Common myeloid progenitor, CD34-positive (primary cell): ENCODE measurements at regions not wholly inside any gene's neighbourhood (a gene's known extent, or its start where the extent isn't known, plus 50 kb on each side); places are given as distances from the start of the nearest gene placed in this dataset.

Experiments used
- CTCF ChIA-PET: fragments of 350-600 bp; sonication (Branson Sonifier 250); formaldehyde crosslinking; loops from one replicate; lab custom pipeline; 2021; ENCODE audit warnings: antibody characterized with exemption; lab: Charles Lee
- POLR2A ChIA-PET: fragments of 350-600 bp; sonication (Branson Sonifier 250); formaldehyde crosslinking; loops from one replicate; lab custom pipeline; 2021; ENCODE audit warnings: antibody characterized with exemption; lab: Charles Lee
- DNase-seq, 3 donors: peaks; one replicate each; pipeline versions ENCODE4 v3.0.0 to v3.0.0-alpha.2; 2013
- H3K27ac ChIP-seq, 2 experiments: 1 replicate in 1 of 2; 2 replicates in 1 of 2; pipeline ENCODE4 v1.7.0; 2013; ENCODE audit warnings: inconsistent platforms in 2 of 2, low read length in 2 of 2, mild to moderate bottlenecking in 2 of 2, low read depth in 1 of 2, moderate library complexity in 1 of 2; ENCODE audit not compliant: severe bottlenecking in 2 of 2, insufficient read depth in 1 of 2, poor library complexity in 1 of 2
- H3K27me3 ChIP-seq, 5 experiments: replicated peaks in 2 of 5; 1 replicate in 3 of 5; 2 replicates in 2 of 5; pipeline versions ENCODE4 v1.6.1 to v1.7.0; 2013; ENCODE audit warnings: low read length in 4 of 5, mild to moderate bottlenecking in 2 of 5, moderate library complexity in 2 of 5, inconsistent platforms in 1 of 5; ENCODE audit not compliant: insufficient read depth in 5 of 5, control insufficient read depth in 4 of 5
- H3K36me3 ChIP-seq, 4 experiments: 1 replicate in 2 of 4; 2 replicates in 2 of 4; pipeline versions ENCODE4 v1.6.1 to v1.7.0; 2013; ENCODE audit warnings: low read length in 3 of 4, control low read depth in 1 of 4, mild to moderate bottlenecking in 1 of 4; ENCODE audit not compliant: control insufficient read depth in 4 of 4, insufficient read depth in 4 of 4
- H3K4me1 ChIP-seq, 4 experiments: 1 replicate in 3 of 4; 2 replicates in 1 of 4; pipeline versions ENCODE4 v1.6.1 to v1.7.1; 2013; ENCODE audit warnings: low read length in 3 of 4, mild to moderate bottlenecking in 3 of 4, control low read depth in 1 of 4, inconsistent platforms in 1 of 4, moderate library complexity in 1 of 4; ENCODE audit not compliant: control insufficient read depth in 4 of 4, insufficient read depth in 4 of 4; ENCODE audit errors: control extremely low read depth in 1 of 4
- H3K4me3 ChIP-seq, 7 experiments: 1 replicate in 4 of 7; 2 replicates in 3 of 7; pipeline versions ENCODE4 v1.5.1 to v1.7.0; 2013; ENCODE audit warnings: mild to moderate bottlenecking in 7 of 7, low read length in 6 of 7, moderate library complexity in 6 of 7, inconsistent platforms in 2 of 7, low read depth in 2 of 7, control low read depth in 1 of 7; ENCODE audit not compliant: insufficient read depth in 4 of 7, control insufficient read depth in 1 of 7; ENCODE audit errors: extremely low read depth in 1 of 7
- H3K9me3 ChIP-seq, 5 experiments: 1 replicate in 4 of 5; 2 replicates in 1 of 5; pipeline versions ENCODE4 v1.6.1 to v1.7.1; 2013; ENCODE audit warnings: low read length in 4 of 5, mild to moderate bottlenecking in 2 of 5, inconsistent platforms in 1 of 5, low read depth in 1 of 5, moderate library complexity in 1 of 5; ENCODE audit not compliant: control insufficient read depth in 4 of 5, insufficient read depth in 2 of 5; ENCODE audit errors: control extremely low read depth in 1 of 5
- WGBS: methylation state at CpG from one replicate; pipeline ENCODE4 v1.1.5; 2013; ENCODE audit not compliant: insufficient coverage; 5-methylcytosine and 5-hydroxymethylcytosine counted together

GRCh38 chrX:33735182-33735581 is 396.9 kb downstream of the FAM47A start:
- Histone ChIP-seq H3K4me1 (no peaks in the 10 kb centered on the region), H3K4me3 (no peak overlapping the region), H3K27me3 (no peaks in the 10 kb centered on the region), H3K27ac (no peak overlapping the region), H3K9me3 (no peaks in the 10 kb centered on the region), H3K36me3 (no peaks in the 10 kb centered on the region)
- no peak for DNase-seq
- CTCF ChIA-PET = no interaction called here
- no CpG with 5 or more reads among the region's 1 CpG for WGBS
- POLR2A ChIA-PET = no interaction called here

DNA sequence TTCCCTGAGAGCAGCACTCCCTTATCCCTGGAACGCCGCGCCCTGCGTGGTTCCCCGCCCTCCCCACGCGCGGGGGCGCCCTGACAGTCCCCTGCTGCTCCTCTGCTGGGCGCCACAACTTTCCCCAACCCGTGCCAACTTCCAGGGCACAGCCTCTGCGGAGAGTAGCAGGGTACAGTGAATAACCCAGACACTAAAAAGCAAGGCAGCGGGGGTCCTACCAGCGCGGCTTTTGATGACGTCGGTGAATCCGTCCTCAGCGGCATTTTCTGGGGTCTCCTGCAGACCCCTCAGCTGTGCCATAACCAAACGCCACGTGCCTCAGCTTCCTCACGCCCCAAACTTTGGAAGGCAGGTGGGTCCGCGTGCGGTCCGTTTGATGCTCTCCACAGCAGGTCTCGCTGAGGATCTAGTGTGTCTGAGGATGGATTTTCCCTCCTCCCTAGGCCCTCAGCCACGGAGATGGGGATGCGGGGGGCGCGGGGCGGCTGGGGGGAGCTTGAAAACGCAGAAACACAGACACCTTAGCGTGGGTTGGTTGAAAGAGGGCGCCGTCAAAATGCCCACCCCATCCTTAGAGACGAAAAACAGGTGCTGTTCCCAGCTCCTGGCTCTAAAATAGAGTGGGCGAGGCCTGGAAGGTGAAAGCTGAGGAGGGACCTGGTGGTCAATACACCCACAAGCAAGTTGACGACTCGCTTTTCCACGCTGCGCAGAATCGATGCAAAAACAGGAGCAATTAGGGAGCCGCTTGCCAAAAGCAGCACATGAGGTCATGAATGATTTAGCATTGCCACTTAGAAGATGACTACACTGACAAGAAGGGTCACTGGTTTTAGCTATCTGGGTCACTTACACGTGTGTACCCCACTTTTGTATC is 405.6 kb downstream of the FAM47A start:
- ChIA-PET POLR2A (interaction anchor here (0.6 kb wide), 1 partner anchor 16 kb away, joined by 3 read pairs; no protein-coding TSS in a partner anchor), CTCF (no interaction called here)
- no peaks in the 10 kb centered on the region for H3K36me3 ChIP-seq
- no peak for DNase-seq
- no peaks in the 10 kb centered on the region for H3K9me3 ChIP-seq
- H3K4me1 ChIP-seq = no peaks in the 10 kb centered on the region
- H3K27ac ChIP-seq = no peak overlapping the region
- WGBS = 20% methylated on average over 41 of the region's 45 CpGs
- H3K27me3 ChIP-seq = peaks cover 0 to 20% (median 10%) of the 10 kb centered on the region in 5 experiments
- H3K4me3 ChIP-seq = no peak overlapping the region

- Histone ChIP-seq H3K4me3 (no peak overlapping the region), H3K9me3 (no peaks in the 10 kb centered on the region), H3K27ac (no peak overlapping the region), H3K36me3 (no peaks in the 10 kb centered on the region), H3K4me1 (no peaks in the 10 kb centered on the region), H3K27me3 (peaks cover 0 to 20% (median 10%) of the 10 kb centered on the region in 5 experiments)
- CTCF ChIA-PET = no interaction called here
- 20% methylated on average over 13 of the region's 15 CpGs for WGBS
- POLR2A ChIA-PET = interaction anchor here (0.6 kb wide), 1 partner anchor 17 kb away, joined by 3 read pairs; no protein-coding TSS in a partner anchor
- DNase-seq = no peak
Observed at GRCh38 chrX:33725535-33726210, 406.4 kb downstream of the FAM47A start.

GRCh38 chrX:33721927-33722326 is 410.2 kb downstream of the FAM47A start:
- ChIA-PET CTCF (no interaction called here), POLR2A (no interaction called here)
- H3K36me3 ChIP-seq = no peaks in the 10 kb centered on the region
- H3K27me3 ChIP-seq = peaks cover 0 to 19% (median 5%) of the 10 kb centered on the region in 5 experiments
- no peaks in the 10 kb centered on the region for H3K4me1 ChIP-seq
- no peak overlapping the region for H3K4me3 ChIP-seq
- H3K9me3 ChIP-seq = no peaks in the 10 kb centered on the region
- WGBS = no CpG with 5 or more reads among the region's 1 CpG
- no peak overlapping the region for H3K27ac ChIP-seq
- no peak for DNase-seq

DNA sequence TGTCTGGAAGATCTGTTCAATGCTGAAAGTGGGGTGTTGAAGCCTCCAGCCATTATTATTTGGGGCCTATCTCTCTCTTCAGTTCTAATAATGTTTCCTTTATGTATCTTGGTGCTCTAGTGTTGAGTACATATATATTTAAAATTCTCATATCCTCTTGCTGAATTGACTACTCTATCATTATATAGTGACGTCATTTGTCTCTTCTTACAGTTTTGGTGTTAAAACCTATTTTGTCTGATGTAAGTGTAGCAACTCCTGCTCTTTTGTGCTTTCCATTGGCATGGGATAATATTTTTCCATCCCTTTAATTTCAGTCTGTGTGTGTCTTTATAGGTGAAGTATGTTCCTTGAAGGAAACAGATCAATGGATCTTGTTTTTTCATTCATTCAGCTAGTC is 446.0 kb downstream of the FAM47A start:
- no peaks in the 10 kb centered on the region for H3K9me3 ChIP-seq
- no peaks in the 10 kb centered on the region for H3K27me3 ChIP-seq
- H3K27ac ChIP-seq = no peak overlapping the region
- H3K4me1 ChIP-seq = no peaks in the 10 kb centered on the region
- H3K36me3 ChIP-seq = no peaks in the 10 kb centered on the region
- CTCF ChIA-PET = interaction anchor here (1.1 kb wide), 1 partner anchor 20 kb away, joined by 3 read pairs; no protein-coding TSS in a partner anchor
- DNase-seq = no peak
- POLR2A ChIA-PET = no interaction called here
- WGBS = no CpG with 5 or more reads among the region's 1 CpG
- no peak overlapping the region for H3K4me3 ChIP-seq
